RKO (cell line): ENCODE measurements at regions not wholly inside any gene's neighbourhood (a gene's known extent, or its start where the extent isn't known, plus 50 kb on each side); places are given as distances from the start of the nearest gene placed in this dataset.

Experiments used
- DNase-seq: peaks from one replicate; pipeline ENCODE4 v3.0.0-alpha.2; 2016; ENCODE audit warnings: low spot score

GRCh38 chr6:134117409-134117808 lies 65.0 kb upstream of the SLC2A12 start:
- DNase-seq, result no peak

DNA sequence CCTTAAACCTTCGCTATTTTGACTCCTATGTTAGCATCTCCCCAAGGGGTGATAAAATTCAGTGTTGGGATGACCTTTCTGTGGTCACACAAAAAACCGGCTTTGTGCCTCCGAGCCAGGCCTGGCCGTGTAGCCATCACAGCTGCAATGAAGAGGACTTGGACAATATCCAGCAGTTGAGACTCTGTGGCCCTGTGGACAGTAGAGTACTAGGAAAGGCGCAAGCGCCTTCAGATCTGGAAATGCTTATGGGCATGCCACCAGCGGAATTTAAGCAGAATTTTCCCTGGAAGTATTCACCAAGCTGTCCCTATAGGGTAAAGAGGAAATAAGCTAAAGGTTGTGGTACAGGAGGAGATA lies 63.3 kb upstream of the SLC2A12 start:
- no peak for DNase-seq

- no peak for DNase-seq
Measured at GRCh38 chr6:134114918-134115714, 62.7 kb upstream of the SLC2A12 start.

- DNase-seq, result no peak
Measured at GRCh38 chr6:134114489-134114888, 62.1 kb upstream of the SLC2A12 start.

DNA sequence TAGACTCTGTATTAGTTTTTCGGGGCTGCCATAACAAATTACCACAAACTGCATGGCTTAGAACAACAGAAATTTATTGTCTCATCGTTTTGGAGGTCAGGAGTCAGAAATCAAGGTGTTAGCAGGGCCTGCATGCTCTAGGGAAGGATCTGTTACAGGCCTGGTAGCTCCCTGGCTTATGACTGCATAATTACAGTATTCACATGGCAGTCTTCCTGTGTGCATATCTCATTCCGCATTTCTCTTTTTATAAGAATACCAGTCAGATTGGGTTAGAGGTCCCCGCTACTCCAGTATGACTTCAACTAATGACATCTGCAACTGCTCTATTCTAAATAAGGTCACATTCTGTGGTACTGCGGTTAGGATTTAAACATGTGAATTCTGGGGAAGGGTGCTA lies 59.3 kb upstream of the SLC2A12 start:
- DNase-seq, result no peak

DNA sequence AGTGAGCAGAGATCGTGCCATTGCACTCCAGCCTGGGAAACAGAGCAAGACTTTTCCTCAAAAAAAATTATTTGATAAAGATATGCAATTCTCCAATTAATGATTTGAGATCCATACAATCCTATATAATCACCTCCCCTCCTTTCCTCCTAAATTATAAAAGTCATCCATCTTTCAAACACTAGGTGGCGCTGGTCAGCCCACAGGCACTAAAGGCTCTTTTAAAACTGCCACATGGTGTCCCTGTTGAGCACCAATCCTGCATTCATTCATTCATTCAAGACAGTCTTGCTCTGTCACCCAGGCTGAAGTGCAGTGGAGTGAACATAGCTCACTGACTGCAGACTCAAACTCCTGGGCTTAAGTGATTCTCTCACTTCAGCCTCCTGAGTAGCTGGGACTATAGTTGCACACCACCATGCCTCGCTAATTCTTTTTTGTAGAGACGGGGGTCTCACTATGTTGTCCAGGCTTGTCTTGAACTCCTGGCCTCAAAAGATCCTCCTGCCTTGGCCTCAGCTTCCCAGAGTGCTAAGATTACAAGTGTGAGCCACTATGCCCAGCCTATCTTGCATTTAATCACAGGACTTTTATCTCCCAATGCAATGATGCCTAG lies 58.7 kb upstream of the SLC2A12 start:
- DNase-seq, result peak; percentile 74

GRCh38 chr6:134106702-134107101 lies 54.3 kb upstream of the SLC2A12 start:
- DNase-seq, result no peak

DNA sequence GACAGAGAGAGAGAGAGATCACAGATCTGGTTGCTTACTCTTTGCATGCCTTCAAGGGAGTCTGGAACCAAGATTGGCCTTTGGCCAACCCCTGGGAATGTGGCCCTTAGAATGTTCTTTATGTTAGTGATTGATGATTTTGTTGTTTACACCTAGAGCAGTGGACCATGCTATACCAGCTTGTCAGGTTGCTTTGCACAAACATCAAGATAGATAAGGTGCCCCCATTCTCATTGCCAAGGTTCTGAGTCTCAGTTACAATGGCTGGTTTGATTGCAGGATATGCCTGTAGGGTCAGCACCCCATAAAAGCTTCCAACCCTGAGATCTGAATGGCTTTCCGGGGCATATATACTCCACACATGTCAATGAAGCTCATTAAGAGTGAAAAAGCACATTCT lies 53.5 kb upstream of the SLC2A12 start:
- no peak for DNase-seq

GRCh38 chr6:134103006-134103405 lies 50.6 kb upstream of the SLC2A12 start:
- no peak for DNase-seq
